K562 (cell line): ENCODE measurements at regions not wholly inside any gene's neighbourhood (a gene's known extent, or its start where the extent isn't known, plus 50 kb on each side); places are given as distances from the start of the nearest gene placed in this dataset.

Source experiments
- ATF4 ChIP-seq: fragments of 450-650 bp; formaldehyde crosslinking; IDR thresholded peaks from 2 replicates; pipeline ENCODE4 v1.4.0; 2022; ENCODE audit warnings: mild to moderate bottlenecking, moderate library complexity
- C11orf30 ChIP-seq: fragments of 450-650 bp; IDR thresholded peaks from 2 replicates; pipeline ENCODE4 v1.6.1; 2016; ENCODE audit warnings: low read depth, mild to moderate bottlenecking
- ETV6 ChIP-seq, 3 experiments: fragments of 150-350 bp in 1 of 3; sonication (generic) in 1 of 3; formaldehyde crosslinking in 1 of 3; IDR thresholded peaks; 2 replicates each; pipeline versions ENCODE4 v1.6.1 to v1.8.0; 2014 to 2022; ENCODE audit warnings: borderline replicate concordance in 2 of 3, low read depth in 2 of 3, antibody characterized with exemption in 1 of 3, low read length in 1 of 3, mild to moderate bottlenecking in 1 of 3, missing genetic modification reagents in 1 of 3
- FIP1L1 ChIP-seq: fragments of 200-400 bp; formaldehyde crosslinking; IDR thresholded peaks from 2 replicates; pipeline ENCODE4 v1.6.1; 2018; ENCODE audit warnings: mild to moderate bottlenecking, low read depth, low read length; ENCODE audit not compliant: poor library complexity, severe bottlenecking
- FOSL1 ChIP-seq: fragments of 200-800 bp; sonication (Bioruptor generic); conservative IDR thresholded peaks from 2 replicates; pipeline ENCODE4 v1.6.1; 2016; ENCODE audit warnings: missing genetic modification characterization, missing compliant biosample characterization
- FOXP4 ChIP-seq: sonication (generic); formaldehyde crosslinking; IDR thresholded peaks from 2 replicates; pipeline ENCODE4 v1.8.0; 2022; ENCODE audit warnings: mild to moderate bottlenecking, missing genetic modification reagents, borderline replicate concordance
- MAFG ChIP-seq: fragments of 450-650 bp; conservative IDR thresholded peaks from 2 replicates; pipeline ENCODE4 v1.6.1; 2016; ENCODE audit warnings: missing genetic modification characterization, missing compliant biosample characterization
- MTA1 ChIP-seq: fragments of 450-650 bp; IDR thresholded peaks from 2 replicates; pipeline ENCODE4 v1.6.1; 2017; ENCODE audit warnings: borderline replicate concordance
- MYC ChIP-seq, 2 experiments: fragments of 250-450 bp in 1 of 2; sonication (Bioruptor Pico) in 1 of 2; IDR thresholded peaks; 2 replicates each; pipeline versions ENCODE4 v1.5.1 to v1.6.1; 2012 to 2021; ENCODE audit warnings: low read depth in 2 of 2, borderline replicate concordance in 1 of 2, improper control_type of control experiment in 1 of 2, low read length in 1 of 2, mild to moderate bottlenecking in 1 of 2, moderate library complexity in 1 of 2
- NBN ChIP-seq: fragments of 450-650 bp; IDR thresholded peaks from 2 replicates; pipeline ENCODE4 v1.6.1; 2016; ENCODE audit warnings: low read depth, mild to moderate bottlenecking
- PHF21A ChIP-seq: fragments of 450-650 bp; IDR thresholded peaks from 2 replicates; pipeline ENCODE4 v1.6.1; 2017; ENCODE audit warnings: low read depth, borderline replicate concordance
- SREBF1 ChIP-seq: fragments of 150-350 bp; IDR thresholded peaks from 2 replicates; pipeline ENCODE4 v1.6.1; 2014; ENCODE audit warnings: antibody characterized with exemption, low read depth, low read length, borderline replicate concordance
- ZBTB1 ChIP-seq: sonication (generic); formaldehyde crosslinking; IDR thresholded peaks from 2 replicates; pipeline ENCODE4 v1.8.1; 2023; ENCODE audit warnings: missing genetic modification reagents, low read depth, mild to moderate bottlenecking, borderline replicate concordance
- ZNF316 ChIP-seq: fragments of 450-650 bp; IDR thresholded peaks from 2 replicates; pipeline ENCODE4 v1.6.1; 2016
- ZNF639 ChIP-seq, 2 experiments: fragments of 200-800 bp in 1 of 2; sonication (Bioruptor generic) in 1 of 2; sonication (generic) in 1 of 2; formaldehyde crosslinking in 1 of 2; IDR thresholded peaks in 1 of 2; conservative IDR thresholded peaks in 1 of 2; 2 replicates each; pipeline versions ENCODE4 v1.5.0 to v1.6.1; 2016 to 2020; ENCODE audit warnings: missing compliant biosample characterization in 1 of 2, missing genetic modification characterization in 1 of 2, missing genetic modification reagents in 1 of 2

GRCh38 chr7:84283798-84284197 is 89.2 kb upstream of the SEMA3A start (continued):
- TF ChIP-seq ZBTB1 (CRISPR knock-in tag) (no peak), FIP1L1 (no peak), C11orf30 (peak; percentile 38; the same call in 1 of the 2 replicates), FOXP4 (CRISPR knock-in tag) (no peak), MTA1 (no peak), ZNF639 (CRISPR knock-in tag; conservative IDR thresholded peaks at IDR 0.05 in 1 of 2, IDR thresholded peaks at IDR 0.05 in 1 of 2) (no peak), ETV6 (IDR thresholded peaks at IDR 0.05; ENCODE audit: borderline replicate concordance in 1 of 2, low read depth in 2 of 2, low read length in 1 of 2) (no peak), ETV6 (CRISPR knock-in tag; IDR thresholded peaks at IDR 0.05; ENCODE audit: borderline replicate concordance) (no peak), ZNF316 (peak; percentile 67; the same call in 1 of the 2 replicates), PHF21A (no peak), SREBF1 (no peak), ATF4 (no peak), NBN (no peak), MYC (IDR thresholded peaks at IDR 0.05; ENCODE audit: low read depth, low read length) (no peak), MYC (CRISPR knock-in tag; IDR thresholded peaks at IDR 0.05; ENCODE audit: borderline replicate concordance, low read depth) (no peak), FOSL1 (tag) (no peak), MAFG (peak; percentile 59; the same call in 1 of the 2 replicates)
